HG03108 (cell line): ENCODE measurements at regions not wholly inside any gene's neighbourhood (a gene's known extent, or its start where the extent isn't known, plus 50 kb on each side); places are given as distances from the start of the nearest gene placed in this dataset.
"Not testable (repeated sequence)": the region's sequence is repeated elsewhere in the genome, so short reads cannot be mapped to it uniquely, and the experiment has no call there.

Experiments
- ATAC-seq: cut with Tn5 transposase; IDR thresholded peaks from one replicate; pipeline ENCODE4 v1.9.1; 2021; ENCODE audit warnings: moderate library complexity; ENCODE audit not compliant: unreplicated experiment

DNA sequence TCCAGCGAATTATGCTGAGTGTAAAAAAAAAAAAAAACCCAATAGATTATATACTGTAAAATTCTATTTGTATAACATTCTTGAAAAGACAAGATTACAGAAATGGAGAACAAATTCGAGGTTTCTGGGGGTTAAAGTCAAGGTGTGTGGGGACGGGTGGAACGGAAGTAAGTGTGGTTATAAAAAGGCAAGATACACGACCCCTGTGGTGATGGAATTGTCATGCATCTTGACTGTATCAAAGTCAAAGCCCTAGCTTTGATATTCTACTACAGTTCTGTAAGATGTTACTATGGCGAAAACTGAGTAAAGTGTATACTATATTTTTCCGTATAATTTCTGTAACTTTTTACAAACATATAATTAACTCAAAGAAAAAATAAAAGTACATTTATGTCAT, 718.2 kb upstream of the PCDH15 start:
- ATAC-seq = no peak

DNA sequence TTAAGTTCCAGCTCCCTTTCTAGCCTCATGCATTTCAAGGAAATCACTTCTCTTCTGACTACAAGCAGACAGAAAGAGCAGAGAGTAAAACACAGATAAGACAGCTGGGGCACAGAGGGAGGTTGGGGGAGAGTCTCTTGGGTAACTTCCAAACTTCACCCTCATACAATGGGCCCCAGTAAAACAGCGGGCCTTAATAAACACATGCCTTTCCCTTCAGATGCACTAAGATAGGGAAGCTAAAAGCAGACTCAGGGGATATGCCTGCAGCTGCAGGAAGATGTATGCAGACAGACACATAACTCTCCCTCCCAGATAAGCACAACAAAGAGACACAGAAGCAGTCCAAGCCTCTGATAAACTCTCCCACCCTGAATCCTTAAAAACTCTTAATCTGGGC, 717.4 kb upstream of the PCDH15 start:
- ATAC-seq = not testable (repeated sequence)

DNA sequence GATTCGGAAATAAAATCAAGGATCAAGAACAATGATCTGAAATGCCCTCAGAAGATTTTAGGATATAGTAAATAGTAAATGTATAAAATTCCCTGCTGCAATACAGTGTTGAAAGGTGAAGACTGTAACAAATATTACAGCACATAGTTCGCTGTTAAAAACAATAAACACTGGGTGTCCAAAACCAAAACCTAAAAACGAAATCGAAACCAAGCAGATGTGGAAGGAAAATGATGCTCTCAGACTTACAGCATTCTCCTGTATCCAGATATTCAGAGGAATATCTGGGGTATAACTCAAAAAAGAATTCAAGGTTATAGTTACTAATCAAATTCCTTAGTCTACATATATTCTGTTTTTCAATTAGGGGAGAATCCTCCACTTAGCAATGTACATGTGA, 708.1 kb upstream of the PCDH15 start:
- ATAC-seq = no peak

DNA sequence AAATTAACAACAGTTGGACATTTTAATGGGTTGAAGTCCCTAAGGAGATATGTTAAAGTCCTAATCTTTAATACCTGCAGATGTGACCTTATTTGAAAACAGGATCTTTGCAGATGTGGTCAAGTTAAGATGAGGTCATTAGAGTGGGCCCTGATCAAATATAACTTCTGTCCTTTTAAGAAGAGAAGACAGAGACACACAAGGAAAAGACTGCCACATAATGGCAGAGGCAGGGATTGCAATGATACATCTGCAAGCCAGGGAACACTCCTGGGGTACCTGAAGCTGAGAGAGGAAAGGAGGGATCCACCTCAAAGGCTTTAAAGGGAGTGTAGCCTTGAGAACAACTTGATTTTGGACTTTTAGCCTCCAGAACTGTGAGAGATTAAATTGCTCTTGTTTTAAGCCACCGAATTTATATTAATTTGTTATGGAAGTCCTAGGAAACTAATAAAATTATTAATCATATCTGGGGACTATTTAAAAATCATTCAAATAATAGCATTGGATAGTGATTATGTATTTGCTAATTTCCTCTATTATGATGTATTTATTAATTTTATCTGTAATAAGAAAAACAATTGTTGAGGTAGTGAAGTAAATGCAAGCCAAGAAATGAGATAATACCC, 700.0 kb upstream of the PCDH15 start:
- no peak for ATAC-seq

DNA sequence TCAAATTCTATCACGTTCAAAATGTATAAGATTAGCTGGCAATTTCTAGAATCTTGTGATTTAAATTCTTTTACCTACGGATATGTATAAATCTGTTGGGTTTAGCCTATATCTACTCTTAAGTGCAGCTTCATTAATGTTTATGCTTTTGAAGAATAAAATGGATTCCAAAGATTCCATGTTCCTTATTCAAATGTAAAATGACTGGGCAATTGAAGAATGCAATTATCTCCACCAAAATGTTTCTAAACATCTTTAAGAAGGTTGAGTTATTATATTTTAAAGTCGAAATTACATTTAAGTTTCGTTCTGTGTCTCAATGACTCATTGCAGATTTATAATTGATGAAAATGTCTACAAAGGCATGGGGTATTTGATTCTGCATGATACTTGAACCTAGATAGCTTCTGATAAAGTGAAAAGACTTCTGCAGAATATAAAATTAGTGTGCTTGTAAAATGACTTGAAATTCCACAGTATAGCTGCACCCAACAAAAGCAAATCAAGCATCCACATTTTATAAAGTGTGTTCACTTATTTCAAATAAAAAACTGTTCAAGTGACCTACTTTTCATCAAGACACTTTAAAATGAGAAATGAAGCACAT, 697.0 kb upstream of the PCDH15 start:
- no peak for ATAC-seq

DNA sequence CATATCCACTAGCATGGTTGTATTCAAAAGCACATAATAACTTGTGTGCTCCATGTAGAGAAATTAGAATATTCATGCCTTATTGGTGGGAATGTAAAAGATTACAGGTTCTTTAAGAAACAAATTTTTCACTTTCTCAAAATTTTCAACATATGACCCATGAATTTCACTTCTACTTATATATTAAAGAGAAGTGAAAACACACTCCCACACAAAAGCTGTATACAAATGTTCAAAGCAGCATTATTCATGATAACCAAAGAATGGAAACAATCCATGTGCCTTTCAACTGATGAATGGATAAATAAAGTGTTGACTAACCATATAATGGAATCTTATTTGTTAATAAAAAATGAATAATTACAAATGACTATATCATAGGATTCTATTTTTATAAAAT, 694.5 kb upstream of the PCDH15 start:
- no peak for ATAC-seq

DNA sequence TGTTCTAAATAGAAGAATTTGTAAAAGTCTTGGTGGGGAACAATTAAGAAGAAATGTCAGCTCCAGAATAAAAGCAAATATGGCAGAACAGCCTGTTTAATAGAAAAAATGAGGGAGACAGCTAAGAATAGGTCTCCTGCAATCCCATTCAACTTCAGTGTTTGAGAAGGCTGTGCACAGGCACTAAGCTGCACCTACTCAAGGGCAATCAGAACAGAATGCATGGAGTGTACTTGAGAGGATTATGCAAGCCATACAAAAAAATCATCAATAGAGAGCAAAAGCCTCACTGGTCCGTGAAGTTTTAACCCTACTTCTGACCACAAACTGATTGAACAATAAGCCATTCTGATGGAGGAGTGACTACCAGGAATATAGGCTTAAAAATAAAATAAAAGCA, 690.7 kb upstream of the PCDH15 start:
- no peak for ATAC-seq

DNA sequence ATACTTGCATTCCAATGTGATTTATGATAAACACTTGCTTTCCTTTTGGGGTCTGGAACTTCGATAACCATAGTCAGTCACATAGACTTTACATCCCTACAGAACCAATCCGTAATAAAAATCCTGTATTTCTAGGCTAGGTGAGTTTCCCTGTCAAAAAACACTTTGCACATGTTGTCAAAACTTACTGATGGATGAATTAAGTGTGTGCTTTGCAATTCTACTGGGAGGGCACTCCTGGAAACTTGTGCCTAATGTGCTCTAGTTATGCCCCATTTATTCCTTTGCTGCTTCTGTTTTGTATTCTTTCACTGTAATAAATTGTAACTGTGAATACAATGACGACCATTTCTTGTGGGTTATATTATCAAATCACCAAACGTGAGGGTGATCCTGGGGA, 684.8 kb upstream of the PCDH15 start:
- no peak for ATAC-seq

DNA sequence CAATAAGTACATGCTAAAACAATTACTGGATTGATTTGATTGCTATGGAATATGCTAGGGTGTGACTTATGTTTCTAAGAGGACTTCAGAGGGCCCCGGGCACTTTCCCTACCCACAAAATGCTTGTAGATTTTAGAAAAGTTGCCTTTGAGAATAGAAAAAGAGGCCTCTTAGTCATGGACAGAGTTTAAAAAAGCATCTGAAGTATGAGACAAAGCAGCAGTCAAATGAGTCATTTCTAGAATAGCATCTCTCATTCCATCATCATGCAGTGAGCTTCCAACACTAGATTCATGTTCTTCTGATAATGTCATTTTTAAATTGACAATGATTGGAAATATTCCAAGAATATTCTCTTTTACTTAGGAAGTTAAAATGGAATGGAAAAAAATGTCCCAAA, 675.1 kb upstream of the PCDH15 start:
- ATAC-seq = no peak

DNA sequence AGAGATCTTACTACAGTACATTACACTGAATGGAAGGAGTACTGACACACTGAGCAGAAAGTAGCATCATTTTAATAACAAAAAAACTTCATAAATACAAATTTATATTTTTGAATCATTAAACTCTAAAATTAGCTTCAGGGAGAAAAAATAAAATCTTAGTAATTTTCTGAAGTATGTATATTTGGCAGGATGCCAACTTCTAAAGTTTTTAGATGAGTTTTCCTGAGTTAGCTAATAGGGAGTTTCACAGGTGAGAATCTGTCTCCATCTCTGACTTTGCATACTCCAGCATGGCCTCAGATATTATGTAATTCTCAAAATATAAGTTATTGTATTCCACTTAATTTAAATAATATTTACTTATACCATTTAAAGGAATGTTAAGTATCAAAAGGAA, 673.2 kb upstream of the PCDH15 start:
- no peak for ATAC-seq

DNA sequence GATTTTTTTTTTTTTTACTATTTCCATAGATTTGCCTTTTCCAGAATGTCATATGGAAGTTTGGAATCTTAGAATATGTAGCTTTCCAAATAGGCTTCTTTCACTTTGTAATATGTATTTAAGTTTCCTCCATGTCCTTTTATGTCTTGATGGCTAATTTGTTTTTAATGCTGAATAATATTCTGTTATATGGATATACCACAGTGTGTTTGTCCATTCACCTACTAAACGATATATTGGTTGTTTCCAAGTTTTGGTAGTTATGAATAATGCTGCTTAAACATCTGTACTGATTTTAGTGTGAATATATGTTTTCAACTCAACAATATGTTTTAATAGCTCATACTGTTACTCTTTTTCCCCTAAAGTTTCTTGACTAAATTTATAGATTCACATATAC, 669.8 kb upstream of the PCDH15 start:
- no peak for ATAC-seq

DNA sequence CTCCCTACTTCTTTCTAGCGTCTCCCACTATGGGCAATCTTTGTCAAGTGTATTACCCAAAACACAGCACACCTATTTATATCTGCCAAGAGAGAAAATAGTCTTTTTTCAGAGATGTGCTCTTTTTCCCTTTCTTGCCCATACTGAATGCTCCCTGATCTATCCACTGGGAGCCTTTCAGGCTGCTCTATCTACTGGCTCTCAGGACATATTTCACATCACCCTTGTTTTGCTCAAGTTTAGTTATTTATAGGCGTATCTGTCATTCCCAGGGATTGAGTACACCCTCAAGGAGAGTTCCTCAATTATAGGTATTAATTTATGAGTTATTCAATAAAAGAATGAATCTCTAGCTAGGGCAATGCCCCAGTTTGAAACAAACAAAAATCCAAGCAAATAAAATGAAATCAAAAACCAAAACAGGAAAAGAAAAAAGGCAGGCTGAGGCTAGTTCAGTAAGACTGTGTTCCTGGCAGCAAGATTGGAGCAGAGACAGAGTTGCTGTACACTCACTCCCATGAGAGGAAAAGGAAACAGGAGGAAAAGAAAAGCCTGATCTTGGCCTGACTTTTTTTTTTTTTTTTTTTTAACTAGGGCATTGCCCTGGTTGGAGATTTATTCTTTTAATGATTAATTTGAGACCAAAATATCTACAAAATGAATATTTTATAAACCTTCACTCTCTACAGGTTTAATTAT, 665.9 kb upstream of the PCDH15 start:
- ATAC-seq = no peak

DNA sequence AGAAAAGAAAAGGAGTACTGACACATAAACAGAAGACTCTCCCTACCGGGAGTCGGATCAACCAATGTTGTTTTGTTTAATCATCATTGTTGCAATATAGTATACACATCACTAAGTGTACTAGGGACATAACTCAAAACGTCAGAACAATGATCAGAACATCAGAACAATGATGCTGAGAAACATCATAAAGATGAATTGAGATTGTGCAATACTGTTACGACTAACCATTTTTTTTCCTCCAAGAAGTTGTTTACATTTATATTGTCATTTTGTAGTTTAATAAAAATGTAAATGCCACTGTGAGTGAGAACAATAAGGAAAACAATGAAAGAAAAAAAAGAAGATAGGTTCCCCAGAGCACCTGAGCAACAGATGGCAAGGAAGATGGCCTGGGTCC, 663.1 kb upstream of the PCDH15 start:
- no peak for ATAC-seq

DNA sequence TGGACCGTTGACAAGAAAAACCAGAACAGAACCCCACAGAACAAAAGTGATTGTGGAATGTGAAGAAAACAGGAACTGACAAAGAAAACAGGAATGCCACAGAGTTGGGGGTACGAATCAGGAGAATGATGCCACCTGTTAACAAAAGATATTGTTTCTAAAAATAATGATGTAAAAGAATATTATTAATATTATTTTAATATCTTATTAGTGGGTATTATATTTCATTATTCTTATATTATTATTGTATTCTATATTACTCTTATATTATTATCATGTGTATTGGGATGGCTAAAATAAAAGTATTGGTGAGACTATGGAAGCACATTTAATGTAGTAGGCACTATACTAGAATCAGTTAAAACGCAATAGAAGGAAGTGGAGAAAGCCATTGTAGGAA, 659.0 kb upstream of the PCDH15 start:
- no peak for ATAC-seq

DNA sequence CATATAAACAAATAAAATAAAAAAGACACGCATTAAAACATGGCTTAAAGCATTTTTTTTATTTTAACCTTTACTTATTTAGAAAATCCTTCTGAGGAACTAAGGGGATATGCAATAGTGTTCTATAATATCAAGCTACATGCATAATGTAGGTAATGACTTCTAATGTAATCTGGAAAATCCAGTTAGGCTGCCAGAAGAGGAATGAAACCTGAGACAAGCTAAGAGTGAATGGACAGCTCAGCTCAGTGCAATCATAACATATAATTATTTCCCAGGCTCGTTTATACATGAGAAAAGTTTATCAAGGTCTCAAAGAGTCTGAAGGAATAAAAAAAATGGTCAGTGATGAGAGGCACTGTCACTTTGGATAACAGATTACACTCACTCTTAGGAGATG, 649.0 kb upstream of the PCDH15 start:
- ATAC-seq = no peak

DNA sequence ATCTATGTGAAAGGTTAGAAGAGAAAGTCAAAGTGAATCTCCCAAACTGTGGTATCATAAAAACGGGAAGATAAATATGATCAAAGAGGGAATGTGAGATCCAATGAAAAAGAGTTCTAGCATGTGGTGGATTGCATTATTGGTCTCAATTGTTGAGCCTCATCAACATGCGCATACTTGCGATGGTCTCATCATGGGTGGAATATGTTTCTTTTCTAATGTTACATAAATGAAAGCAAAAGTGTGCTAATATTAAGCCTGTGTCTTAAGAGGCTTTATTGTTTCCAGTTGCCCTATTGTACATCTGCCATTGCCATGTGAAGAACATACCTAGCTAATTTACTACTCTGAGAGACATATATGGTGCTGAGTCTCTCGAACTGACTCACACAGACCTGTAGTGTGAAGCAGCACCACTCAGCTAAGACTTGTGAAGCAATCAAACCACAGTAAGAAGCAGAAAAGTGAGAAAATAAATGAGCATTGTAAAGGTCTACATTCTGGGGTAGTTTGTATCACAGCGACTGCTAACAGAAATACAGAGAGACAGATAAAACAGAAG, 645.5 kb upstream of the PCDH15 start:
- no peak for ATAC-seq

DNA sequence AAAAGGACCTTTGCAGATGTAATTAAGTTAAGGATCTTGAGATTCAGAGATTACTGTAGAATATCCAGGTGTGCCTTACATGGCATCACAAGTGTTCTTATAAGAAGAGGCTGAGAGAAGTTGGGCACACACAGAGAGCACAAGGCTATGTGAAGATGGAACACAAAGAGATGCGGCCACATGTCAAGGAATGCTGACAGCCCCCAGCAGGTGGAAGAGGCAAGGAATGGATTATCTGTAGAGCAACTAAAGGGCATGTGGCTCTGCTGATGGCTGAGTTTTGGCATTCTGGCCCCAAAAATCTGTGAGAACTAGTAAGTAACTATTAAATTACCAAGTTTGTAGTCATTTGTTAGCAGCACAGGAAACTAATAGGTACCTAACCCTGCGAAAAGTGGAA, 640.7 kb upstream of the PCDH15 start:
- ATAC-seq = no peak

DNA sequence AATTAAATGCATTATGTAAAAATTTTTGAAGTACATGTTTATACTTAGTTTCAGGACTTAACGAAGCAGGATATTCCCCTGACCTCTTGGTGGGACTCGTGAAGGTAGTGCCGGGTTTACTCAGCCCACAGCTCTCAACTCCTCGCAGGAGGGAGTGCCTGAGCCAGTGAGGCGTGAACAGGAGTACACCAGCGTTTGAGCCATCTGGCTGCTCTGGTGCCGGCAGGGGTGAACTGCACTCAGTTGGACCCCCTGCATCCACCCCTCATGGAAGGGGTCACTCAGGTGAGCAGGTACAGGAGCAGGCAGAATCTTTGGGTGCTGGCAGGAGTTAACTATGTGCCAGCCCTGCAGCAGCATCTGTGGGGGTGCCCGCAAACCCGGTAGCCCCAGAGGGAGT, 625.1 kb upstream of the PCDH15 start:
- no peak for ATAC-seq

DNA sequence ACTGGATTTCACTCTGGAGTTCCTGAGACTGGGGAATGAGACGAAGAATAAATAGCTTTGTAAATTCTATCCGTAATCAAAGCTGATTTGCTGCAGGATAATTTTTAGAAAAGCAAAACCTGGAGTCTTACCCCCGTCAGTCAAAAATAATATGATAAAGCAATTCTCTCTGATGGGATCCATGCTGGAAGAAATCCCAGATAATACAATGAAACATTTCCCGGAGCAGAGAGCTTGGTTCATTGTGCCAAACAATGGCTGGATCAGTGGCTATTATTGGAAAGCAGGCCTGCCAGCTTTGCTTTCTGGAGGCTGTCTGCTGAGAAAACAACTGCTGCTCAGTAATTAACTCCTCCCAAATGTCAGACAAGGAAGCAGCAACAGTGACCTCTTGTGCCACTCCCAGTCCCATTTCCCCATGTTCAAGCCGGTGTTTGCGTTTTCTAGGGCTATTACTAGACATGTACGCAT, 609.4 kb upstream of the PCDH15 start:
- no peak for ATAC-seq

DNA sequence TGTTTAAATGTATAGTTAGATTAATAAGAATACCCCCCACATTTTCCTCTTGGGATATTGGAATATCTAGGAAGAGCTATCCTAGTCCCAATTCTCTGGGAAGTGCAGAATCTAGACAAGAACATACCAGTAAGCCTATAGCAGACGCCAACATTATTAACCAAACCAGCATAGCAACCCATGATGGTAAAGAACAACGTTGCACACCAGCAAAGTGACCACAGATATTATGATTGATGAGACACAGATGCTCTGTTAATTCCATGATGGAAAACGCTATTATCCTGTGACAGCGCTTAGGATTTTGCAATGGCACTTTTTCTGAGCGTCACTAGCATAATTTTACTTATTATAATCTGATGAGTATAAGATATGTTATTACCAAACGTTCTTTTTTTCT, 603.1 kb upstream of the PCDH15 start:
- no peak for ATAC-seq

DNA sequence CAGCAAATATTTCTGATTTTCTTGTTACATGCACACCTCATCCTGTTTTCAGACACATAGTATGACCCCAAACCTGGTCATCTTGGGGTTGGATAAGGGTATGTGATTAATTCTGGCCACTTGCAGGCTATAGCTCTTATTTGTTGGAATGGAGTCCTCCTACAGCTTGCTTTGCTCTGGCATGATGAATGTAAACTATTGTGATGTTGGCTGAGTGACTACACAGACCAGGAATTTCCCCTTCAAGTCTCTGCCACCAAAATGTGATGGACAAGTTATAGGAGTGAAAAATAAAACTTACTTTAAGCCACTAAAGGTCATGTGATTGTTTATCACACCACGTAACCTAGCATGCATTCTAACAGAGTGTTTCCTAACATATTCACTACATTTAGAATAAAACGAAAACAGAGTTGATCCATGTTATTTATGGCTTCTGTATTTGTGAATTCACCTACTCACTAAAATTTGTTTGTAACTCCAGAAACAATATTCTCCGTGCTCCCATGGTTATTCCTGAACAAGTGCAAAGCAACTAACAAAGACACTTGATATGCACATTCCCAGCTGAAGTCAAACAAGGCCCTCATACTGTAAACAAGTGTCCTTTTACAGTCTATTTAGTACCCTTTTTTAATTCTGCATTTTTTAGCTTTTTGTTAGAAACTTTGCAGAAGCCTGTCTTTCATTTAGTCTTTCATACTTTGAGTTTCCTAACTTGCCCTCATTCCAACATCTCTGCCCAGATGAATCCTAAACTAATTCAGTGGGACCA, 599.2 kb upstream of the PCDH15 start:
- ATAC-seq = no peak
